HG03432 (cell line): ENCODE measurements at regions not wholly inside any gene's neighbourhood (a gene's known extent, or its start where the extent isn't known, plus 50 kb on each side); places are given as distances from the start of the nearest gene placed in this dataset.
"Not testable (repeated sequence)": the region's sequence is repeated elsewhere in the genome, so short reads cannot be mapped to it uniquely, and the experiment has no call there.

ENCODE experiments used
- ATAC-seq: cut with Tn5 transposase; IDR thresholded peaks from one replicate; pipeline ENCODE4 v1.9.1; 2021; ENCODE audit warnings: mild to moderate bottlenecking, moderate library complexity; ENCODE audit not compliant: unreplicated experiment

- no peak for ATAC-seq
Measured at GRCh38 chr14:22122829-22123560, 449.4 kb upstream of the OR4E1 start.

GRCh38 chr14:22122227-22122818 lies 448.7 kb upstream of the OR4E1 start:
- ATAC-seq: peak; percentile 54

GRCh38 chr14:22118899-22119477 lies 445.4 kb upstream of the OR4E1 start:
- no peak for ATAC-seq

GRCh38 chr14:22113401-22113800 lies 439.8 kb upstream of the OR4E1 start:
- no peak for ATAC-seq

GRCh38 chr14:22112004-22112403 lies 438.4 kb upstream of the OR4E1 start:
- ATAC-seq: no peak

- ATAC-seq: no peak
Measured at GRCh38 chr14:22107753-22108152, 434.1 kb upstream of the OR4E1 start.

- ATAC-seq: no peak
Measured at GRCh38 chr14:22106700-22107697, 433.4 kb upstream of the OR4E1 start.

GRCh38 chr14:22105624-22106006 lies 432.0 kb upstream of the OR4E1 start:
- ATAC-seq: no peak

- ATAC-seq: no peak
Measured at GRCh38 chr14:22105006-22105623, 431.5 kb upstream of the OR4E1 start.

- ATAC-seq: not testable (repeated sequence)
Measured at GRCh38 chr14:22100764-22101120, 427.1 kb upstream of the OR4E1 start.

GRCh38 chr14:22099942-22100763 lies 426.5 kb upstream of the OR4E1 start:
- ATAC-seq: peak; percentile 59

GRCh38 chr14:22098435-22098834 lies 424.8 kb upstream of the OR4E1 start:
- no peak for ATAC-seq

GRCh38 chr14:22097586-22098292 lies 424.1 kb upstream of the OR4E1 start:
- ATAC-seq: no peak

GRCh38 chr14:22097072-22097471 lies 423.5 kb upstream of the OR4E1 start:
- no peak for ATAC-seq

- no peak for ATAC-seq
Measured at GRCh38 chr14:22096514-22096895, 422.9 kb upstream of the OR4E1 start.

- ATAC-seq: no peak
Measured at GRCh38 chr14:22095860-22096513, 422.4 kb upstream of the OR4E1 start.

GRCh38 chr14:22089940-22090339 lies 416.3 kb upstream of the OR4E1 start:
- ATAC-seq: no peak

- ATAC-seq: no peak
Measured at GRCh38 chr14:22088614-22089342, 415.2 kb upstream of the OR4E1 start.
